Ectodermal cell (in vitro differentiated cells): ENCODE measurements at regions not wholly inside any gene's neighbourhood (a gene's known extent, or its start where the extent isn't known, plus 50 kb on each side); places are given as distances from the start of the nearest gene placed in this dataset.
"Not testable (repeated sequence)": the region's sequence is repeated elsewhere in the genome, so short reads cannot be mapped to it uniquely, and the experiment has no call there.

ENCODE experiments used
- H3K27ac ChIP-seq: 2 replicates; pipeline ENCODE4 v1.7.0; 2013; ENCODE audit warnings: mild to moderate bottlenecking, low read depth, low read length; ENCODE audit not compliant: insufficient read depth, poor library complexity, severe bottlenecking
- H3K27me3 ChIP-seq: 2 replicates; pipeline ENCODE4 v1.7.0; 2013; ENCODE audit warnings: mild to moderate bottlenecking, low read length; ENCODE audit not compliant: insufficient read depth, control insufficient read depth, poor library complexity, severe bottlenecking
- H3K36me3 ChIP-seq: one replicate; pipeline ENCODE4 v1.7.0; 2013; ENCODE audit warnings: low read length; ENCODE audit not compliant: control insufficient read depth, insufficient read depth
- H3K4me1 ChIP-seq: one replicate; pipeline ENCODE4 v1.7.0; 2013; ENCODE audit warnings: low read length; ENCODE audit not compliant: control insufficient read depth, insufficient read depth
- H3K4me3 ChIP-seq: 2 replicates; pipeline ENCODE4 v1.7.0; 2013; ENCODE audit warnings: low read depth, low read length, control low read depth; ENCODE audit not compliant: insufficient read depth
- H3K9me3 ChIP-seq: 2 replicates; pipeline ENCODE4 v1.7.0; 2013; ENCODE audit warnings: mild to moderate bottlenecking, low read length, moderate library complexity; ENCODE audit not compliant: control insufficient read depth
- WGBS, 2 experiments: methylation state at CpG; one replicate each; pipeline ENCODE4 v1.1.7; 2013; ENCODE audit warnings: missing lambda C conversion rate in 2 of 2; 5-methylcytosine and 5-hydroxymethylcytosine counted together

DNA sequence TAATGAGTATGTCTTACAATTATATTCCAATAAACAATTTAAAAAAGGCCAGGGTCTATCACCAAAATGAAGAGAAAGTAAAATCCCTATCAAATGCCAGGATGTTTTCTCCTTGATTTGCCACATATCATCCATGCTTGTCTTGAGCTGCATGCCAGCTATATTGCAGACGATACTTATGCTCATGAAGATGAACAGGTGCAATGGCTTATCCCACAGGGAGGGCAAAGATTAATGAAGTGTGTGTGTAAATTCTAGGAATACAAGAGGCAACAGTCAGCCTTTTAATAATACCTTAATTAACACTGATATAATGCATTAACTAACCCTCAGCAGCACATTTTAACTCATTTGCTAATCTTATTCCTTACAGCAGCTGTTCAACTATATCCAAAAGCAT lies 850.5 kb downstream of the KCNA4 start:
- WGBS, 2 experiments: 90 to 100% methylated on average over 1 of the region's 1 CpG
- H3K36me3 ChIP-seq: no peaks in the 10 kb centered on the region

DNA sequence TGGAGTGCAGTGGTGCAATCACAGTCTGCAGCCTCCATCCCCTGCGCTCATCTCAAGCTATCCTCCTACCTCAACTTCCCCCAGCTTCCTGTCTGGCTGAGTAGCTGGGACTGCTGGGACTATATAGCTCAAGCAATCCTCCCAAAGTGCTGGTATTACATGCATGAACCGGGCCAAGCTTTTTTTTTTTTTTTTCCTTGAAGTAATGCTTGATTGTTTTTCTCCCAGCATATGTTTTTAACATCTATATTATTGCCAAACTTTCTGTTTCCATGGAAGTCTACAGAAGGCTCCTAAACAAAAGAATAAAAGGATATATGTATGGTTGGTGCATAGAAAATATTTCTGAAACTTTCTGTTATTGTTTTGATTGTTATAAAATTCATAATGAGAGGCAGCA lies 853.6 kb downstream of the KCNA4 start:
- WGBS, 2 experiments: 90 to 98% methylated on average over 2 of the region's 2 CpGs
- Histone ChIP-seq H3K27me3 (no peaks in the 10 kb centered on the region), H3K4me3 (no peak overlapping the region), H3K4me1 (no peaks in the 10 kb centered on the region), H3K36me3 (no peaks in the 10 kb centered on the region), H3K9me3 (no peaks in the 10 kb centered on the region), H3K27ac (no peak overlapping the region)

More for the DNA sequence above, 850.5 kb downstream of the KCNA4 start:
- Histone ChIP-seq H3K27ac (no peak overlapping the region), H3K4me3 (no peak overlapping the region), H3K4me1 (no peaks in the 10 kb centered on the region), H3K9me3 (no peaks in the 10 kb centered on the region), H3K27me3 (no peaks in the 10 kb centered on the region)

DNA sequence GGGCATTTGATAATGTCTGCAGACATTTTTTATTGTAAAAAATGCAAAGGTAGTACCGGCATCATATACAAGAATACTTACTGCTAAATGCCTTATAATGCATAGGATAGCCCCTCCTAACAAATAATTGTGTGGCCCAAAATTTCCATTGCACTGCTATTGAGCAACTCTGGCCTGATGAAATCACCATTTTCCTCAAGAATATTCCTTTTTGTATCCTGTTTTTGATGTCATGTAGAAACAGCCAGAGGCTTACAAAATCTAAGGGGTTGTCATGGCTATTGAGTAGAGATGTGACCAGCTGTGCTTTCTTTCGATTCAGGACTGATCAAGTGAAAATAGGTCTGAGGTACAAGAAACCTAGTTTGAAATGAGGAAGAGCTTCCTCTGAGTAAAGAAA lies 854.3 kb downstream of the KCNA4 start:
- Histone ChIP-seq H3K27ac (no peak overlapping the region), H3K27me3 (no peaks in the 10 kb centered on the region), H3K9me3 (no peaks in the 10 kb centered on the region), H3K4me3 (no peak overlapping the region), H3K36me3 (no peaks in the 10 kb centered on the region), H3K4me1 (no peaks in the 10 kb centered on the region)
- 90 to 96% methylated on average over 2 of the region's 2 CpGs for WGBS, 2 experiments

DNA sequence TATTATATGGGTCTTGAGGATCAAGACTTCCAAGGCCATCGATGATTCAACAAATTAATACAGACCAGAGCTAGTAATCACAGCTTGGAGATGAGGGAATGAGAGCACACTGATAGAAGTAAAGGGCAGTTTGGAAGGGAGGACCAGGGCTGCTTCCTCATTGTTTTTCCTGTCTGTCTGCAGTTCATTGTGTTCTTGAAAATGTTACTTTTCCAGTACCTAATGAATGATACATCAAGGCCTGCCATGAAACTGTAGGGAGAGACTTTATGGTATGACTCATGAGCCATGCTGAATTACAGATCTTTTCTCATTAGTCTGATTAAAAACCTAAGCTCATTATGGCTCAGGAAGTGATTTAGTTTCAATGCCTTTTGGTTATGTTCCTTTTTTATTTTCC lies 855.6 kb downstream of the KCNA4 start:
- no peaks in the 10 kb centered on the region for H3K4me1 ChIP-seq
- H3K27ac ChIP-seq: no peak overlapping the region
- 100% methylated on average over 1 of the region's 1 CpG; no CpG with 5 or more reads in 1 of the 2 experiments for WGBS, 2 experiments

DNA sequence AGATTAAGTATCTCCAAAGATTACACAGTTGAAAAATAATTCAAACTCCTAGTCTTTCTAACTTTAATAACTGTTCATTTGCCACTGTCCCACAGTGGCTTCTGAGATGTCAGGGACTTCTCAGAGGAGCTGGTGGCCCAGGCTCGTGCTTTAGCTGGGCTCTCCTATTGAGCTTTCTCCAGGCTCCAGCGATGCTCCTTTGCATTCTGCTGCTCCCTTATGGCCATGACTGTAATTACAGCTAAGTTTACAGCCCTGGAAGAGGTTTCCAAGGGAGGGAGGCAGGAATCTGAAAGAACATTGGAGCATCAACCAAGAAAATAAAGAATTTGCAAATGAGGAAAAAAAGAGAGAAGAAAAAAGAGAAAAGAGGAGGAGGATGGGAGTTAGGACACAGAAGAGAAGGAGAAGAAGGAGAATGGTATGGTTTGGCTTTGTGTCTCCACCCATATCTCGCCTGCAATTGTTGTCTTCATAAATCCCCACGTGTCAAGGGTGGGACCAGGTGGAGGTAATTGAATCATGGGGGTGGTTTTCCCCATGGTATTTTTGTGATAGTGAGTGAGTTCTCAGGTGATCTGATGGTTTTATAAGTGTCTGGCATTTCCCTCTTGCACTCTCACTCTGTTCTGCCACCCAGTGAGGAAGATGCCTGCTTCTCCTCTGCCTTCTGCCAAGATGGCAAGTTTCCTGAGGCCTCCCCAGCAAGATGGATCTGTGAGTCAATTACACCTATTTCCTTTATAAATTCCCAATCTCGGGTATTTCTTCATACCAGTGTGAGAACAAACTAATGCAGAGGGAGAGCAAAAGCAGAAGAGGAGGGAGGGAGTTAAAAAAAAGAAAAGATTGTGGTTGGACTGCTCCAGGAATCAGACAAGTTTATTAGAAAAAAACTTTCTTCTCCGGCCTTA lies 857.0 kb downstream of the KCNA4 start:
- Histone ChIP-seq H3K27me3 (no peaks in the 10 kb centered on the region), H3K9me3 (no peaks in the 10 kb centered on the region), H3K27ac (no peak overlapping the region), H3K36me3 (no peaks in the 10 kb centered on the region), H3K4me1 (no peaks in the 10 kb centered on the region), H3K4me3 (no peak overlapping the region)
- WGBS, 2 experiments: 51 to 66% methylated on average over 4 to 6 of the region's 6 CpGs

More for the DNA sequence above, 855.6 kb downstream of the KCNA4 start:
- H3K9me3 ChIP-seq: no peaks in the 10 kb centered on the region
- H3K36me3 ChIP-seq: no peaks in the 10 kb centered on the region
- H3K27me3 ChIP-seq: no peaks in the 10 kb centered on the region
- H3K4me3 ChIP-seq: no peak overlapping the region

DNA sequence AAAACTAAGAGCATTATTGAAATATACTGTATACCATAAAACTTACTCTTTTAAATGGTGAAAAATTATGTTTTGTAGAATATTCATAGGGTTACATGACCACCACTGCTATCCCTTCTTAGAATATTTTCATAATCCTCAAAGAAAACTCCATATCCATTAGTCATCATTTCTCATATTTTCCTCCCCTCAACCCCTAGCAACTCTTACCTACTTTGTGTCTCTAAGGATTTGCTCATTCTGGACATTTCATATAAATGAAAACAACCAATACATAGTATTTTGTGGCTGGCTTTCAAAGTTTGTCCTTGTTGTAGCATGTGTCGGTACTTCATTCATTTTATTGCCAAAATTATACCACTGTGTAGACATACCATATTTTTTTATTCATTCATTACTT lies 863.8 kb downstream of the KCNA4 start:
- H3K27me3 ChIP-seq: no peaks in the 10 kb centered on the region
- WGBS, 2 experiments: 83 to 100% methylated on average over 1 of the region's 1 CpG
- H3K9me3 ChIP-seq: no peaks in the 10 kb centered on the region
- no peaks in the 10 kb centered on the region for H3K4me1 ChIP-seq
- no peaks in the 10 kb centered on the region for H3K36me3 ChIP-seq
- H3K27ac ChIP-seq: no peak overlapping the region
- no peak overlapping the region for H3K4me3 ChIP-seq

GRCh38 chr11:29142573-29142972 lies 874.3 kb downstream of the KCNA4 start:
- not testable (repeated sequence) for H3K4me3 ChIP-seq, H3K27me3 ChIP-seq, H3K36me3 ChIP-seq, H3K9me3 ChIP-seq, H3K4me1 ChIP-seq, H3K27ac ChIP-seq
- no CpG with 5 or more reads among the region's 1 CpG for WGBS, 2 experiments

- H3K36me3 ChIP-seq: no peaks in the 10 kb centered on the region
- no peak overlapping the region for H3K4me3 ChIP-seq
- H3K27ac ChIP-seq: no peak overlapping the region
- no peaks in the 10 kb centered on the region for H3K9me3 ChIP-seq
- no CpG with 5 or more reads among the region's 1 CpG for WGBS, 2 experiments
- no peaks in the 10 kb centered on the region for H3K4me1 ChIP-seq
- no peaks in the 10 kb centered on the region for H3K27me3 ChIP-seq
Measured at GRCh38 chr11:29135504-29135903, 881.3 kb downstream of the KCNA4 start.

DNA sequence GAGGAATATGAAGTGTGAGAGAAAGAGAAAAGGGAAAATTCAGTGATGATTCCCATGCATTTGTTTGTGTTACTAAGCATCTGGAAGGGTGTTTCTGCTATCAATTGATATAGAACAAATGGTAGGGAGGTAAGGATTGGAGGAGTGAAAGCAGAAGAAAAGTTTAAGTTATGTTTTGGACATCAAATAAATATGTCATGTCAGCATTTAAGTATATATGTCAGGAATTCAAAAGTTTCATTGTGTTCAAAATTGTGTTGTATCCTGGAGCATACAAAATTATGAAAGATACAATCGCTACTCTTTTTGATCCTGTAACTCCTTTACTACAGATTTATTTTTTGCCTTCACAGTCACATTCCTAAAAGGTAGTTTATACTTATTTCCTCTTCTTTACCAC lies 885.8 kb downstream of the KCNA4 start:
- Histone ChIP-seq H3K9me3 (no peaks in the 10 kb centered on the region), H3K4me1 (no peaks in the 10 kb centered on the region), H3K36me3 (no peaks in the 10 kb centered on the region), H3K27ac (no peak overlapping the region), H3K4me3 (no peak overlapping the region), H3K27me3 (no peaks in the 10 kb centered on the region)
- WGBS, 2 experiments: 85 to 88% methylated on average over 1 of the region's 1 CpG

DNA sequence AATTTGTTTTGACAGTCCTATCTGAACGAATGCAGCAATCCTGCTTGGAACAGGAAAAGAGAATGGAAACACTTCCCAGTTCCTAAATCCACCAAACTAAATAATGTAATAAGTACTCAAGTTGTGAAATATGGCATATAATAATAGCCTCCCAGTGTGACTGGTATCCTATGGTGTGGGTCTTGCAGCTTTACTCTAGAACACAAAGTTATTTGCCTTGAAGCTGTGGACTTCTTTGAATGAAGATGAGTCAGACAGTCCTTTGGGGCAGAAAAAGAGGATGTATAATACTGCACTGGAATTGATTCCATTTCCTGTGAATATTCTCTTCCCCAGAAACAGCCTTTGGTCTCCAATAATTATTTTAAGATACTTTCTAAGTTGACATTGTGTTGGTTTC lies 887.0 kb downstream of the KCNA4 start:
- no peak overlapping the region for H3K27ac ChIP-seq
- no peaks in the 10 kb centered on the region for H3K27me3 ChIP-seq
- H3K4me3 ChIP-seq: no peak overlapping the region
- H3K4me1 ChIP-seq: no peaks in the 10 kb centered on the region
- WGBS, 2 experiments: no CpG with 5 or more reads among the region's 1 CpG
- no peaks in the 10 kb centered on the region for H3K9me3 ChIP-seq
- no peaks in the 10 kb centered on the region for H3K36me3 ChIP-seq
